ENCODE measurements at regions not wholly inside any gene's neighbourhood (a gene's known extent, or its start where the extent isn't known, plus 50 kb on each side); places are given as distances from the start of the nearest gene placed in this dataset.

- TF ChIP-seq POLR2A (IDR thresholded peaks at IDR 0.05; ENCODE audit: low read depth): no peak
- TF ChIP-seq, protein P1, sequence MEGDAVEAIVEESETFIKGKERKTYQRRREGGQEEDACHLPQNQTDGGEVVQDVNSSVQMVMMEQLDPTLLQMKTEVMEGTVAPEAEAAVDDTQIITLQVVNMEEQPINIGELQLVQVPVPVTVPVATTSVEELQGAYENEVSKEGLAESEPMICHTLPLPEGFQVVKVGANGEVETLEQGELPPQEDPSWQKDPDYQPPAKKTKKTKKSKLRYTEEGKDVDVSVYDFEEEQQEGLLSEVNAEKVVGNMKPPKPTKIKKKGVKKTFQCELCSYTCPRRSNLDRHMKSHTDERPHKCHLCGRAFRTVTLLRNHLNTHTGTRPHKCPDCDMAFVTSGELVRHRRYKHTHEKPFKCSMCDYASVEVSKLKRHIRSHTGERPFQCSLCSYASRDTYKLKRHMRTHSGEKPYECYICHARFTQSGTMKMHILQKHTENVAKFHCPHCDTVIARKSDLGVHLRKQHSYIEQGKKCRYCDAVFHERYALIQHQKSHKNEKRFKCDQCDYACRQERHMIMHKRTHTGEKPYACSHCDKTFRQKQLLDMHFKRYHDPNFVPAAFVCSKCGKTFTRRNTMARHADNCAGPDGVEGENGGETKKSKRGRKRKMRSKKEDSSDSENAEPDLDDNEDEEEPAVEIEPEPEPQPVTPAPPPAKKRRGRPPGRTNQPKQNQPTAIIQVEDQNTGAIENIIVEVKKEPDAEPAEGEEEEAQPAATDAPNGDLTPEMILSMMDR (IDR thresholded peaks at IDR 0.05): no peak
- TF ChIP-seq EP300 (IDR thresholded peaks at IDR 0.05): no peak
- no peak for TF ChIP-seq POLR2AphosphoS5 (IDR thresholded peaks at IDR 0.05)
Measured at GRCh38 chr4:188266386-188266785, 127.1 kb downstream of the TRIML1 start.
